Left ventricle myocardium inferior (tissue), 1 donor: ENCODE measurements at regions not wholly inside any gene's neighbourhood (a gene's known extent, or its start where the extent isn't known, plus 50 kb on each side); places are given as distances from the start of the nearest gene placed in this dataset.

ENCODE experiments used
- DNase-seq: peaks from one replicate; pipeline ENCODE4 v3.0.0-alpha.2; 2020
- H3K27ac ChIP-seq: fragments of 200-600 bp; replicated peaks from 2 replicates; pipeline ENCODE4 v1.8.0; 2021
- H3K27me3 ChIP-seq: fragments of 200-600 bp; 2 replicates; pipeline ENCODE4 v1.8.0; 2021; ENCODE audit warnings: low read depth
- H3K36me3 ChIP-seq: fragments of 200-600 bp; 2 replicates; pipeline ENCODE4 v1.8.0; 2021
- H3K4me1 ChIP-seq: fragments of 200-600 bp; 2 replicates; pipeline ENCODE4 v1.8.0; 2021
- H3K4me3 ChIP-seq: fragments of 200-600 bp; 2 replicates; pipeline ENCODE4 v1.8.0; 2021; ENCODE audit warnings: mild to moderate bottlenecking, moderate library complexity
- H3K9me3 ChIP-seq: fragments of 200-600 bp; replicated peaks from 2 replicates; pipeline ENCODE4 v1.8.0; 2021
- intact Hi-C: fragments of 100-400 bp; cut with micrococcal nuclease; formaldehyde crosslinking; loops from one replicate; pipeline ENCODE4 v1.11.0; 2022
- TF ChIP-seq, protein P1 (sequence below): fragments of 200-600 bp; IDR thresholded peaks from 2 replicates; pipeline ENCODE4 v1.8.0; 2021; ENCODE audit warnings: antibody characterized with exemption, mild to moderate bottlenecking, borderline replicate concordance
- donor health status: DM: no; HTN: yes; CAD: no; lungs with severe emphysema.

- H3K4me1 ChIP-seq: no peaks in the 10 kb centered on the region
Observed at GRCh38 chr3:38940394-38940793, 111.3 kb downstream of the SCN11A start.

GRCh38 chr3:38925351-38925750 lies 109.3 kb upstream of the SCN10A start:
- Histone ChIP-seq H3K27ac (no peak overlapping the region), H3K36me3 (no peaks in the 10 kb centered on the region), H3K9me3 (no peaks in the 10 kb centered on the region), H3K27me3 (peaks cover 5% of the 10 kb centered on the region), H3K4me1 (no peaks in the 10 kb centered on the region), H3K4me3 (no peak overlapping the region)
- intact Hi-C loops: no loop called here
- TF ChIP-seq, protein P1, sequence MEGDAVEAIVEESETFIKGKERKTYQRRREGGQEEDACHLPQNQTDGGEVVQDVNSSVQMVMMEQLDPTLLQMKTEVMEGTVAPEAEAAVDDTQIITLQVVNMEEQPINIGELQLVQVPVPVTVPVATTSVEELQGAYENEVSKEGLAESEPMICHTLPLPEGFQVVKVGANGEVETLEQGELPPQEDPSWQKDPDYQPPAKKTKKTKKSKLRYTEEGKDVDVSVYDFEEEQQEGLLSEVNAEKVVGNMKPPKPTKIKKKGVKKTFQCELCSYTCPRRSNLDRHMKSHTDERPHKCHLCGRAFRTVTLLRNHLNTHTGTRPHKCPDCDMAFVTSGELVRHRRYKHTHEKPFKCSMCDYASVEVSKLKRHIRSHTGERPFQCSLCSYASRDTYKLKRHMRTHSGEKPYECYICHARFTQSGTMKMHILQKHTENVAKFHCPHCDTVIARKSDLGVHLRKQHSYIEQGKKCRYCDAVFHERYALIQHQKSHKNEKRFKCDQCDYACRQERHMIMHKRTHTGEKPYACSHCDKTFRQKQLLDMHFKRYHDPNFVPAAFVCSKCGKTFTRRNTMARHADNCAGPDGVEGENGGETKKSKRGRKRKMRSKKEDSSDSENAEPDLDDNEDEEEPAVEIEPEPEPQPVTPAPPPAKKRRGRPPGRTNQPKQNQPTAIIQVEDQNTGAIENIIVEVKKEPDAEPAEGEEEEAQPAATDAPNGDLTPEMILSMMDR: no peak
- DNase-seq: no peak

More at GRCh38 chr3:38940394-38940793, 111.3 kb downstream of the SCN11A start:
- Histone ChIP-seq H3K9me3 (peaks cover 15% of the 10 kb centered on the region), H3K27me3 (no peaks in the 10 kb centered on the region), H3K36me3 (no peaks in the 10 kb centered on the region), H3K27ac (no peak overlapping the region), H3K4me3 (no peak overlapping the region)
- TF ChIP-seq, protein P1: no peak
- intact Hi-C loops: no loop called here
- DNase-seq: no peak

- intact Hi-C loops: no loop called here
- Histone ChIP-seq H3K4me1 (no peaks in the 10 kb centered on the region), H3K27me3 (peaks cover 3% of the 10 kb centered on the region), H3K4me3 (no peak overlapping the region), H3K36me3 (no peaks in the 10 kb centered on the region), H3K27ac (no peak overlapping the region), H3K9me3 (peaks cover 12% of the 10 kb centered on the region)
- TF ChIP-seq, protein P1: no peak
- no peak for DNase-seq
Observed at GRCh38 chr3:38916706-38917105, 100.7 kb upstream of the SCN10A start.

GRCh38 chr3:38907426-38907825 lies 91.4 kb upstream of the SCN10A start:
- H3K27me3 ChIP-seq: no peaks in the 10 kb centered on the region
- TF ChIP-seq, protein P1: no peak
- intact Hi-C loops: no loop called here

DNA sequence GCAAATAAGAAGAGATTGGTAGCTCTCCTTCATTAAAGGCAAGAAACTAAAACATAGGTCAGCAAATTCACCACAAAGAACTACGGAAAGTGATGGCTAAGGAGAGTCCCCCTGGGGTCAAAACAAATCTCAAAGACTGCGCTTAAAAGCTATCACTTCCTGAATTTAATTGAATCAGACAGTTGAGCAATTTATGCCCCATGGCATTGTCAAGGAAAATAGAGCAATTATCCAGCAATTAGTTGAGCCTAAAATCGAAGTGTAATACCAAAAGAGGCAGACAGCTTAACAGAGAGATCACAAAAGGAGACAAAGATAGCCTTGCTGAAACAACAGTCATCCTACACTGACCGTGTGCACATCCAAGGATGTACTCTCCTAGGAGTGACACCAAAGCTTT lies 74.4 kb upstream of the SCN10A start:
- peaks cover 28% of the 10 kb centered on the region for H3K9me3 ChIP-seq
- intact Hi-C loops: no loop called here
- no peaks in the 10 kb centered on the region for H3K36me3 ChIP-seq
- no peak overlapping the region for H3K27ac ChIP-seq
- DNase-seq: no peak
- no peaks in the 10 kb centered on the region for H3K27me3 ChIP-seq
- TF ChIP-seq, protein P1: no peak
- H3K4me1 ChIP-seq: no peaks in the 10 kb centered on the region
- H3K4me3 ChIP-seq: no peak overlapping the region

More at GRCh38 chr3:38907426-38907825, 91.4 kb upstream of the SCN10A start:
- peaks cover under 1% of the 10 kb centered on the region for H3K9me3 ChIP-seq
- H3K36me3 ChIP-seq: no peaks in the 10 kb centered on the region
- no peak for DNase-seq
- H3K27ac ChIP-seq: no peak overlapping the region
- H3K4me1 ChIP-seq: no peaks in the 10 kb centered on the region
- H3K4me3 ChIP-seq: no peak overlapping the region

DNA sequence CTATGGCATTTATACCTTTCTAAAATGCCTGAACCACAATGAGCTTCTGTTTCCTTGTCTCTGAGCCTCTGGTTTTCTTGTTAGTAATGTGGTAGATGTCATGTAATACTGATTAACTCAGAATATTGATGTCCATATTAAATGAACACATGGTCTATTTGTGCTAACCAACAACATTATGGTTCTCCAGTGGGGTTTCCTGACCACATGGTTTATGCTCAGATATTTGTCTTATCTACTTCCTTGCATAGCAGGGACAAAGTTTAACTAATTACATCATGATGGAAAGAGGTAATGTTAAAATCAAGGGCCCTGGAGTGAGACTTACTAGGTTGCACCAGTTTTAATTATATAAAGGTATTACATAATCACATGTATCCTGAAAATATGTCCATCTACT lies 62.6 kb upstream of the SCN10A start:
- no peak overlapping the region for H3K27ac ChIP-seq
- H3K27me3 ChIP-seq: no peaks in the 10 kb centered on the region
- no peak overlapping the region for H3K4me3 ChIP-seq
- H3K4me1 ChIP-seq: peaks cover 10% of the 10 kb centered on the region
- no peaks in the 10 kb centered on the region for H3K36me3 ChIP-seq
- intact Hi-C loops: no loop called here
- no peak for DNase-seq
- no peaks in the 10 kb centered on the region for H3K9me3 ChIP-seq
- TF ChIP-seq, protein P1: no peak
